ENCODE measurements at regions not wholly inside any gene's neighbourhood (a gene's known extent, or its start where the extent isn't known, plus 50 kb on each side); places are given as distances from the start of the nearest gene placed in this dataset.
A peak's percentile ranks its signal among the peaks of the same experiment; 100 is the strongest.

DNA sequence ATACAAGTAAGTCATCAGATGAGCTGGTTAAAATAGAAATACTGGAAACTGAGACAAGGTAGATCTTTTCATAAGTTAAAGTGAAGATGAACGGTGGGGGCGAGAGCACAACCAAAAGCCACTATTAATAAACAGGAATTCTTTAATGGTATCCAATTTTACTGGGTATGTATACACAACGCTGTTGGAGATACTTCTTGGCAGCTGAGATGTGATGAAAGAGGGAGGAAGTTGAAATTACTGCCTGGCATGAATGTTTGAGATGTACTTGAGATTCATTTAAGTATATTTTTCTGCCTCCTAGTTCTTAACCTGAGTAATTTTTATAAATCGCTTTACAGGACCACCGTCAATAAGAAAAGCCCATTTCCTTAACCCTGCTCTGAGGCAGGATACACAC is 110.0 kb upstream of the ZRANB2 start:
- H3K4me1 ChIP-seq, result no peaks in the 10 kb centered on the region
- TF ChIP-seq, protein P1, sequence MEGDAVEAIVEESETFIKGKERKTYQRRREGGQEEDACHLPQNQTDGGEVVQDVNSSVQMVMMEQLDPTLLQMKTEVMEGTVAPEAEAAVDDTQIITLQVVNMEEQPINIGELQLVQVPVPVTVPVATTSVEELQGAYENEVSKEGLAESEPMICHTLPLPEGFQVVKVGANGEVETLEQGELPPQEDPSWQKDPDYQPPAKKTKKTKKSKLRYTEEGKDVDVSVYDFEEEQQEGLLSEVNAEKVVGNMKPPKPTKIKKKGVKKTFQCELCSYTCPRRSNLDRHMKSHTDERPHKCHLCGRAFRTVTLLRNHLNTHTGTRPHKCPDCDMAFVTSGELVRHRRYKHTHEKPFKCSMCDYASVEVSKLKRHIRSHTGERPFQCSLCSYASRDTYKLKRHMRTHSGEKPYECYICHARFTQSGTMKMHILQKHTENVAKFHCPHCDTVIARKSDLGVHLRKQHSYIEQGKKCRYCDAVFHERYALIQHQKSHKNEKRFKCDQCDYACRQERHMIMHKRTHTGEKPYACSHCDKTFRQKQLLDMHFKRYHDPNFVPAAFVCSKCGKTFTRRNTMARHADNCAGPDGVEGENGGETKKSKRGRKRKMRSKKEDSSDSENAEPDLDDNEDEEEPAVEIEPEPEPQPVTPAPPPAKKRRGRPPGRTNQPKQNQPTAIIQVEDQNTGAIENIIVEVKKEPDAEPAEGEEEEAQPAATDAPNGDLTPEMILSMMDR (IDR thresholded peaks at IDR 0.05), result no peak
- DNase-seq, result no peak
- no peaks in the 10 kb centered on the region for H3K36me3 ChIP-seq
- H3K27ac ChIP-seq, result no peak overlapping the region
- no peaks in the 10 kb centered on the region for H3K27me3 ChIP-seq
- H3K4me3 ChIP-seq, result no peak overlapping the region
- intact Hi-C loops (cut with DNase I), result no loop called here
- H3K9me3 ChIP-seq, result no peaks in the 10 kb centered on the region
- ATAC-seq, result peak; percentile 33

DNA sequence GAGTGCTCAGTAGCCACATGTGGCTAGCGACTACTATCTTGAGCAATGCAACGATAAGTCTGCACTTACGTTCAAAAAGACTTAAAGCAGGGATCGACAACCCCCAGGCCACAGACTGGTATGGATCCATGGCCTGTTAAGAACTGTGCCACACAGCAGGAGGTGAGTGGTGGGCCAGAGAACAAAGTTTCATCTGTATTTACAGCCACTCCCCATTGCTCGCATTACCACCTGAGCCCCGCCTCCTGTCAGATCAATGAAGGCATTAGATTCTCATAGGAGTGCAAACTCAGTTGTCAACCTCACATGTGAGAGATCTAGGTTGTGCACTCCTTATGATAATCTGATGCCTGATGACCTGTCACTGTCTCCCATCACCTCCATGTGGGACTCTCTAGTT is 103.6 kb upstream of the ZRANB2 start:
- Histone ChIP-seq H3K27me3 (no peaks in the 10 kb centered on the region), H3K9me3 (no peaks in the 10 kb centered on the region), H3K27ac (no peak overlapping the region), H3K4me1 (no peaks in the 10 kb centered on the region), H3K36me3 (no peaks in the 10 kb centered on the region), H3K4me3 (no peak overlapping the region)
- no peak for DNase-seq
- TF ChIP-seq, protein P1 (IDR thresholded peaks at IDR 0.05), result no peak
- intact Hi-C loops (cut with DNase I), result no loop called here
- no peak for ATAC-seq

DNA sequence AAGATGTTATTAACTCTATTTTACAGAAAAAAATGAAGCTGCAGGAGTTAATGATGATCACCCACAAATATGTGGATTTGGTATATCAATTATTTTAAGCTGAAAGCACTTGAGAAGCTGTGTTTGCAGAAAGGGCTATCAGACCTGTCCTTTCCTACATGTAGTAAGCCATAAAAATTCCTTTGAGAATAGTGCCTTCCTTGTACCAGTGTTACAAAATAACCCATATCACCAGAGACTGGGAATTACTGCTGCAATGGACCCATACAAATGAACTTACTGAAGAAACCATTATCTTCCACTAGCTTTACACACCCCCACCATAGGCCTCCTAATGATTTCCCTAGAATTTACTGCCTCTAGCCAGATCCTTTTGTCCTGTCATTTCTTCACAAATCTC is 99.2 kb upstream of the ZRANB2 start:
- no peaks in the 10 kb centered on the region for H3K27me3 ChIP-seq
- H3K4me3 ChIP-seq, result no peak overlapping the region
- intact Hi-C loops (cut with DNase I), result no loop called here
- H3K4me1 ChIP-seq, result no peaks in the 10 kb centered on the region
- H3K9me3 ChIP-seq, result no peaks in the 10 kb centered on the region
- DNase-seq (no peak), ATAC-seq (no peak)
- no peak overlapping the region for H3K27ac ChIP-seq
- TF ChIP-seq, protein P1 (IDR thresholded peaks at IDR 0.05), result no peak
- H3K36me3 ChIP-seq, result no peaks in the 10 kb centered on the region

DNA sequence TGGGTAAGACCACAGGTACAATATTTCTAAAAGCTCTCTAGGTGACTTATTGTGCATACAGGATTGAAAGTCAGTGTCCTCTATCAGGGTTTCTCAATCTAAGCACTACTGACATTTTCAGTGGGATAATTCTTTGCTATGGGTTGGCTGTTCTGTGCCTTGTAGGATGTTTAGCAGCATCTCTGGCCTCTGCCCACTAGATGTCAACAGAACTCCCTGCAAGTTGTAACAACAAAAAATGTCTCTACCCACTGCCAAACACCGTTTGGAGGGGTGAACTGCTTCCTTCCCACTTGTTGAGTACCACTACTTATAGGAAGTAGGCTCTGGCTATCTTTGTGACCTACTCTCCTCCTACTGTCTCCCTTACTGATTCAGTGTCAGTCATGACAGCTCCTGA is 90.1 kb upstream of the ZRANB2 start:
- intact Hi-C loops (cut with DNase I), result no loop called here

DNA sequence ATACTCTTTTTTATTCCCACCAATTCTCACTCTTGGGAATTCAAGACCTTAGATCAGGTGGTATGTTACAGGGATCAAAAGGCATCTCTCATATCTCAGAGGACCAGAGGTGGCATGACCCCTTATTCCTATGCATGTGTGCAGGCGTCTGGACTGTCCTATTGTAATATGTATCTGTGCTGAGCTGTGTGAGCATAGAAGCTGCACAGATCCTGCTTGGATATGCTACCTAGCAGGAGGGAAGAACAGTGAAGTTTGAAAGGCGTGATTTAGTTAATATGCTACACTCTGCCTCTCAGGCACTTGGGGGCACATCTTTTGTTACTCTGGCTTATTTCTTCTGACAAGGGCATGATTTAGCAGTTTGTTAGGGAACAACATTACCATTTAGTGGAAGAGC is 86.7 kb upstream of the ZRANB2 start:
- no peaks in the 10 kb centered on the region for H3K4me1 ChIP-seq
- H3K4me3 ChIP-seq, result no peak overlapping the region
- TF ChIP-seq, protein P1 (IDR thresholded peaks at IDR 0.05), result no peak
- H3K27me3 ChIP-seq, result no peaks in the 10 kb centered on the region
- DNase-seq (no peak), ATAC-seq (no peak)
- no peaks in the 10 kb centered on the region for H3K9me3 ChIP-seq
- no peak overlapping the region for H3K27ac ChIP-seq
- intact Hi-C loops (cut with DNase I), result no loop called here
- H3K36me3 ChIP-seq, result no peaks in the 10 kb centered on the region

More for the DNA sequence above, 90.1 kb upstream of the ZRANB2 start:
- TF ChIP-seq, protein P1 (IDR thresholded peaks at IDR 0.05), result no peak
- no peaks in the 10 kb centered on the region for H3K27me3 ChIP-seq
- DNase-seq (no peak), ATAC-seq (no peak)
- no peak overlapping the region for H3K4me3 ChIP-seq
- no peak overlapping the region for H3K27ac ChIP-seq
- no peaks in the 10 kb centered on the region for H3K36me3 ChIP-seq
- no peaks in the 10 kb centered on the region for H3K9me3 ChIP-seq
- no peaks in the 10 kb centered on the region for H3K4me1 ChIP-seq
